ENCODE measurements at regions not wholly inside any gene's neighbourhood (a gene's known extent, or its start where the extent isn't known, plus 50 kb on each side); places are given as distances from the start of the nearest gene placed in this dataset.
"Not testable (repeated sequence)": the region's sequence is repeated elsewhere in the genome, so short reads cannot be mapped to it uniquely, and the experiment has no call there.

- DNase-seq (ENCODE audit: low spot score): not testable (repeated sequence)
Measured at GRCh38 chr20:29320216-29320949, 1937.1 kb upstream of the DEFB115 start.

DNA sequence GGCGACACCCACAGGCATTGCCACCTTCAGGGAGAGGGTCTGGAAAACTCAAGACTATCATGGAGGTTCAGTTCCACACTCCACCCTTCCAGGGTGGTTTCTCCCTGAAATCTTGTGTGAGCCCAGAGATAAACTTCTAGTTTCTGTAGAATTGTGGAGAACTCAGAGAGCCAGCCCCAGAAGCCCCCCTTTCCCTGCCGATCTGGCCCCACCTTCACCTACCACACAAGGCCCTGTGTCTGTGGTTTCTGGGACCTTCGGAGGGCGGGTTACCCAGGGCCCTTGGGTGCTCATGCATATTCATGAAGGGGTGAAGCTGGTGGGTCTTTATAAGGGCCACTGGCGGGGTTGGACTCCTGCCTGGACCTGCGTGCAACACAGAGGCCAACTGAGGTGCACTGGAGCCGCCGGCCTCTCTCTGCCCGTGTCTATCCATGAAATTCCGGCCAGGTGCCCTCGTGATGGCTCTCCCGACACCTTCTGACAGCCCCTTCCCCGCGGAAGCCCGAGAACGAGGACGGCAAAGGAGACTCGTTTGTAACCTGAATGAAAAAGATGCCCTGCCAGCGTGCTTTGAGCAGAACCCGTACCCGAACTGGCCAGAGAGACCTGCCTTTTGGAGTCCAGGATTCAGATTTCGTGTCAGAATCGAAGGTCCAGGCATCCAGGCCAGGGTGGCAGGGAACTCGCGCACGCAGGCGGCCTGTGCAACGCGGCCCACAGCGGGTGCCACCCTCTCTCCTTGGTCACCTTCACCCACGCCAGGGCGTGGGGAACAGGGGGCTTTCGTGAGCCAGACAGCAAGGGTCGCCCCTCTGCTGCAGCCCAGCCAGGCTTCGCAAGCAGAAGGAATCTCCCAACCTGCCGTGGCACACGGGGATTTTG is 1933.6 kb upstream of the DEFB115 start:
- DNase-seq (ENCODE audit: low spot score): not testable (repeated sequence)

DNA sequence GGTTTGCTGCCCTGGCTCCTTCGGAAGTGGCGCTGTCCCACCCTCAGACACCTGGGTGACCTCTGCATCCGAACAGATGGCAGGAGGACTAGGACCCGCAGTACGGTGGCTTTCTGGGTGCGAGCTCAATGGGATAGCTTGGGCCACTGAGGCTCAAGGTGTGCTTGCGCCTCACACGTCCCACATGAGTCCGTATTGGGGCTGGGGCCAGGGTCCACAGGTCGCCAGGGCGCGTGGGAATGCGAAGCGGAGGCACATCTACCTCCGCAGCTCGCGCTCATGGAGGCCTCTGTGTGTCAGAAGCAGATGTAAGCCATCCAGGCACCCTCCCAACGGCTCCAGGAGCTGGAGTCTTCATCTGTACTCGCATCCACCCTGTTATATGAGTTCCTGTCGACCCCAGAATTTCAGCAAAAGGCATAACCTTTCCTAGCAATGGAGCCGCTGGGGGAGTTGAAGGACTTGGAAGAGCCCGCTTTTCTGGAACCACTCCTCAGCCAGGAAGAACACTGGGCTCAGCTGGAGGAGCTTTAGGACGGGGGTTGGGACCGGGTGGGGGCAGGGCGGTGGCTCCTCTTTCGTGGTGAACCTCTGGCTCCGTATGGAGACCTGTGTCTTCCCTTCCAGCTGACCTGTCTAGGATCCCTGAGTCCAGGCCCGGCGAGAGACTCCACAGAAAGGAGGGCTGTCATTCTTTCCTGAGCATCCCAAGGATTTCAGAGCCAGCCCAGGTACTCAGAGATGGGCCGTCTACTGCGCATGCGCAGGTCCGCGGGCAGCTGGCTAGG is 1932.8 kb upstream of the DEFB115 start:
- DNase-seq (ENCODE audit: low spot score): not testable (repeated sequence)

GRCh38 chr20:29325304-29325640 is 1932.2 kb upstream of the DEFB115 start:
- DNase-seq (ENCODE audit: low spot score): no peak

GRCh38 chr20:29325781-29326180 is 1931.7 kb upstream of the DEFB115 start:
- DNase-seq (ENCODE audit: low spot score): not testable (repeated sequence)

DNA sequence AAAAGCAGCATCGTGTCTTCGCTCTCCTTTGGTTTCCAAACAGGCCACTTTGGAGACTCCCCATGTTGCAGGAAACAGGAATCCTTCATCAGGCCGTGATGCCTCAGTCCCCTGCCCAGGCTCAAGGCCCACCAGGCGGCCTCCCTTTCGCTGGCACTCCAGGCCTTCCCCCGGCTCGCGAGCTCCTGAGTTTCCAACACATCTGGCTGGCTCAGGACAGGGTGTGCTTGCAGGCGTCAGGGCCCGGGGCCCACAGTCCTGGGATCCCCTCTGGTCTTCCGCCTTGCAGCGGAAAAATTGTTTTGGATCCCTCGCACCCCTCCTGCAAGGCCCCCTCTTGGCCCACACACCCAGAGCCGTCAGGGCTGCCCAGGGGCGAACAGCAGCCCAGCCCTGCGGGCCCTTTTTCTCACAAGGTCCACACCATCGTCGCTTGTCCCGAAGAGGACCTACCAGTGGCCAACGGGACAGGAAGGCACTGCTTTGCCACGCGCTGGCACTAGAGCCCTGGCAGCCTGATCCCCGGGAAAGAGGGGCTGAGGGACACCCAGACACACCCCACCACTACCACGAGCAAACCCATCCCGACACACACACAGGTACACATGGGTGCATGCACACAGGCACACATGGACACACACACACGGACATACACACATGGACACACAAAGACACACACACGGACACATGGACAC is 1930.9 kb upstream of the DEFB115 start:
- DNase-seq (ENCODE audit: low spot score): no peak

- not testable (repeated sequence) for DNase-seq (ENCODE audit: low spot score)
Measured at GRCh38 chr20:29327600-29328420, 1929.7 kb upstream of the DEFB115 start.

DNA sequence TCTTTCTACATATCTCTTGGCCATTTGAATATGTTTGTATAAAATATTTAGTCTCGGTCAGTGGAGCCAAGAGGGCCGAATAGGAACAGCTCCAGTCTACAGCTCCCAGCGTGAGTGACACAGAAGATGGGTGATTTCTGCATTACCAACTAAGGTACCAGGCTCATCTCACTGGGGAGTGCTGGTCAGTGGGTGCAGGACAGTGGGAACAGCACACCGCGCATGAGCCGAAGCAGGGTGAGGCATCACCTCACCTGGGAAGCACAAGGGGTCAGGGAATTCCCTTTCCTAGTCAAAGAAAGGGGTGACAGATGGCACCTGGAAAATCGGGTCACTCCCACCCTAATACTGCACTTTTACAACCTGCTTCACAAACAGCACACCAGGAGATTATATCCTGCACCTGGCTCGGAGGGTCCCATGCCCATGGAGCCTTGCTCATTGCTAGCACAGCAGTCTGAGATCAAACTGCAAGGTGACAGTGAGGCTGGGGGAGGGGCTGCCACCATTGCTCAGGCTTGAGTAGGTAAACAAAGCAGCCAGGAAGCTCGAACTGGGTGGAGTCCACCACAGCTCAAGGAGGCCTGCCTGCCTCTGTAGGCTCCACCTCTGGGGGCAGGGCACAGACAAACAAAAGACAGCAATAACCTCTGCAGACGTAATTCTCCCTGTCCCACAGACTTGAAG is 1926.9 kb upstream of the DEFB115 start:
- DNase-seq (ENCODE audit: low spot score): not testable (repeated sequence)

GRCh38 chr20:29349836-29350235 is 1907.6 kb upstream of the DEFB115 start:
- DNase-seq (ENCODE audit: low spot score): no peak

DNA sequence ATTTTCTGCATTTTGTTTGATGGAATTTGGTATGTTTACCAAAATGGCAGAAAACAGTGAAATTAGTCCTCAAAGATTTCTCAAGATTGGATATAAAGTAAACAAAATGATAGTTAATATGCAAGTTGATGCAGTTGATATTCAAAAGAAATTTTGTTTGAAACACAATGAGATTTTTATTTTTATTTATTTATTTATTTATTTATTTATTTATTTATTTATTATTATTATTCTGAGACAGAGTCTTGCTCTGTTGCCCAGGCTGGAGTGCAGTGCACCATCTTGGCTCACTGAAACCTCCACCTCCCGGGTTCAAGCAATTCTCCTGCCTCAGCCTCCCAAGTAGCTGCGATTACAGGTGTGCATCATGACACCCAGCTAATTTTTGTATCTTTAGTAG is 1881.5 kb upstream of the DEFB115 start:
- not testable (repeated sequence) for DNase-seq (ENCODE audit: low spot score)

- DNase-seq (ENCODE audit: low spot score): not testable (repeated sequence)
Measured at GRCh38 chr20:29392853-29393252, 1864.6 kb upstream of the DEFB115 start.

GRCh38 chr20:29408034-29408695 is 1849.3 kb upstream of the DEFB115 start:
- no peak for DNase-seq (ENCODE audit: low spot score)

GRCh38 chr20:29408707-29409106 is 1848.8 kb upstream of the DEFB115 start:
- DNase-seq (ENCODE audit: low spot score): not testable (repeated sequence)

DNA sequence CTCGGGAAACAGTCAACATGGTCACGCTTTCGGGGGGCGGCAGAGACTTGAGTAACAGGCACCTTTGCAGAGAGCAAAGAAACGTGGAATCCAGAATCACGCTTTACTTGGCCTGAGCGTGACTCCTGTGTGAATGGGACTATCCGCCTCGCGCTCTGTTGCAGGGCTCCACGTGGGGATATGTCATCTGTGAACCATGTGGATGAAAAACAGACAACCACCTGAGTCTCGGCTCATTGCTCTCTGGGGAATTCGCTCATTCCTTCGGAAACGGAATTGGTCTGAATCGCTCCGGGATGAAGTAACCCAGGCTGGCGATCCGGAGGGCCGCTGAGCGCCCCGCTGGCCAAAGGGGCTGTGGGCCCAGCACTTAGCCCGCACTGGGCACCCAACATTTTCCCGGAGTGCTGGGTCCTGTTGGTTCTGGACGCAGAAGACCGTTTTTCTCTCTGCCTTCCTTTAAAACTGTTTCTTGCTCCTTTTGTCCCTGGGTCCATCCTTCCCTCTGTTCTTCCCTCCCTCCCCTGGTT is 1848.2 kb upstream of the DEFB115 start:
- DNase-seq (ENCODE audit: low spot score): not testable (repeated sequence)

- no peak for DNase-seq (ENCODE audit: low spot score)
Measured at GRCh38 chr20:29409833-29410805, 1847.3 kb upstream of the DEFB115 start.

DNA sequence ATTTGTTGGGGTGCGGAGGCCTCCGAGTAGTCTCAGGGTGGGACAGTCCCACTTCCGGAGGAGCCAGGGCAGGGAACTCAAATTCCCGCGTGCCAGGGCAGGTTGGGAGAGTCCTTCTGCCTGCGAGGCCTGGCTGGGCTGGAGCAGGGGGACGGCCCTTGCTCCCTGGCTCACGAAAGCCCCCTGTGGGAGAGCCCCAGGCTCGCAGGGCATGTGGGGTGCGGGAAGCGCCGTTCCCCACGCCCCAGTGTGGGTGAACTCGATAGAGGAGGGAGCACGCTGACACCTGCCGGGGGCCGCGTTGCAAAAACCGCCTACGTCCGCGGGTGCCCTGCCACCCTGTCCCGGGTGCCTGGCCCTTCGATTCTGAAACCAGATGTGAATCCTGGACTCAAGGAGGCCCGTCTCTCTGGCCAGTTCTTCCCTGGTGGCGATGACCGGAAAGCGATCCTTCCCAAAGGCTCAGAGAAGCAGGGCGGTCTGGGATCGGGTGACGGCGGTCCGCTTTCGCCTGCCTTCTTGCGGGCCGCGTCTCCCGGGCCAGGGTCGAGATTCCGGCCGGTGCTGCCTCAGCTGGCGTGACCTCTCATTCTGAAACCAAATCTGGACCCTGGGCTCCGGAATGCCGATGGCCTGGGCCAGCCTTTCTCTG is 1846.5 kb upstream of the DEFB115 start:
- no peak for DNase-seq (ENCODE audit: low spot score)

DNA sequence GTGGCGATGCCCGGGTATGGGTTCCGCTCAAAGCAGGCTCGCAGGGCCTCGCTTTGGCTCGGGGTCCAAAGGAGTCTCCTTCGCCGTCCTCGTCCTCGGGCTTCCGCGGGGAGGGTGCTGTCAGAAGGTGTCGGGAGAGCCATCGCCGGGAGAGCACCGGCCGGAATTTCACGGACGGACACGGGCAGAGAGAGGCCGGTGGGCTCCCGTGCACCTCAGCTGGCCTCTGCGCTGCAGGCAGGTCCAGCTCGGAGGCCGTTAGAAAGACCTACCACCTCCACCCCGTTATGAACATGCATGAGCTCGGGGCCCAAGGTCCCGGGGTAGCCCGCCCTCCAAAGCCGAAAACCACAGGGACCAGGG is 1846.0 kb upstream of the DEFB115 start:
- not testable (repeated sequence) for DNase-seq (ENCODE audit: low spot score)

- no peak for DNase-seq (ENCODE audit: low spot score)
Measured at GRCh38 chr20:29419378-29419777, 1838.1 kb upstream of the DEFB115 start.
